Erythroblast (primary cell): ENCODE measurements at regions not wholly inside any gene's neighbourhood (a gene's known extent, or its start where the extent isn't known, plus 50 kb on each side); places are given as distances from the start of the nearest gene placed in this dataset.

Source experiments
- GATA1 ChIP-seq: IDR thresholded peaks from 2 replicates; pipeline ENCODE4 v1.6.1; 2011; ENCODE audit warnings: low read depth, mild to moderate bottlenecking, control low read depth, low read length, moderate library complexity
- POLR2A ChIP-seq: IDR thresholded peaks from 2 replicates; pipeline ENCODE4 v1.6.1; 2011; ENCODE audit warnings: mild to moderate bottlenecking, low read length

- TF ChIP-seq POLR2A: no peak
- TF ChIP-seq GATA1: no peak
These were observed 177.3 kb upstream of the SPEF2 start for GRCh38 chr5:35440409-35440808.
